ENCODE measurements at regions not wholly inside any gene's neighbourhood (a gene's known extent, or its start where the extent isn't known, plus 50 kb on each side); places are given as distances from the start of the nearest gene placed in this dataset.

- FAIRE-seq, result no peak
- TF ChIP-seq CTCF (IDR thresholded peaks at IDR 0.05; ENCODE audit: insufficient read depth, missing control alignments), result no peak
- no peak for DNase-seq (ENCODE audit: insufficient read length, low spot score)
Measured at GRCh38 chr9:78813602-78814180, 516.8 kb downstream of the PSAT1 start.

- peak; percentile 60 for TF ChIP-seq CTCF (IDR thresholded peaks at IDR 0.05; ENCODE audit: insufficient read depth, missing control alignments)
- FAIRE-seq, result peak; percentile 11
- DNase-seq (ENCODE audit: insufficient read length, low spot score), result no peak
Measured at GRCh38 chr9:78821126-78821822, 524.3 kb downstream of the PSAT1 start.

GRCh38 chr9:78826527-78826926 is 529.6 kb downstream of the PSAT1 start:
- no peak for TF ChIP-seq CTCF (IDR thresholded peaks at IDR 0.05; ENCODE audit: insufficient read depth, missing control alignments)
- no peak for FAIRE-seq

GRCh38 chr9:78828521-78828920 is 531.6 kb downstream of the PSAT1 start:
- DNase-seq (ENCODE audit: insufficient read length, low spot score) (no peak), FAIRE-seq (no peak)
- no peak for TF ChIP-seq CTCF (IDR thresholded peaks at IDR 0.05; ENCODE audit: insufficient read depth, missing control alignments)

More at GRCh38 chr9:78826527-78826926, 529.6 kb downstream of the PSAT1 start:
- no peak for DNase-seq (ENCODE audit: insufficient read length, low spot score)

GRCh38 chr9:78830301-78830700 is 533.4 kb downstream of the PSAT1 start:
- DNase-seq (ENCODE audit: insufficient read length, low spot score) (no peak), FAIRE-seq (no peak)
- TF ChIP-seq CTCF (IDR thresholded peaks at IDR 0.05; ENCODE audit: insufficient read depth, missing control alignments), result no peak

GRCh38 chr9:78831726-78832125 is 534.8 kb downstream of the PSAT1 start:
- TF ChIP-seq CTCF (IDR thresholded peaks at IDR 0.05; ENCODE audit: insufficient read depth, missing control alignments), result no peak
- no peak for DNase-seq (ENCODE audit: insufficient read length, low spot score)
- FAIRE-seq, result no peak

GRCh38 chr9:78835928-78836450 is 539.1 kb downstream of the PSAT1 start:
- FAIRE-seq (no peak), DNase-seq (ENCODE audit: insufficient read length, low spot score) (no peak)
- no peak for TF ChIP-seq CTCF (IDR thresholded peaks at IDR 0.05; ENCODE audit: insufficient read depth, missing control alignments)

All from D721Med (cell line).